IMR-90 (cell line): ENCODE measurements at regions not wholly inside any gene's neighbourhood (a gene's known extent, or its start where the extent isn't known, plus 50 kb on each side); places are given as distances from the start of the nearest gene placed in this dataset.

Experiments used
- ATAC-seq: fragments of 200-7000 bp; cut with Tn5 transposase; 2 replicates; pipeline ENCODE4 v1.9.1; 2020; ENCODE audit warnings: low read depth, mild to moderate bottlenecking, moderate library complexity
- BruUV-seq: library from RNA; stranded (reverse); fragments of 400-500 nt; replicated peaks from 2 replicates; lab custom pipeline; 2021; lab: Mats Ljungman, UMichigan
- CTCF ChIA-PET: fragments of 300-600 bp; formaldehyde crosslinking; extraction: SDS; loops from one replicate; lab custom pipeline; 2021; ENCODE audit warnings: antibody characterized with exemption; lab: Yijun Ruan, JAX
- POLR2A ChIA-PET: fragments of 300-600 bp; sonication (Branson Sonifier 250); formaldehyde crosslinking; loops from one replicate; lab custom pipeline; 2022; ENCODE audit warnings: antibody characterized with exemption; ENCODE audit not compliant: unreplicated experiment; lab: Charles Lee
- DNase-seq: peaks from one replicate; pipeline ENCODE4 v3.0.0; 2013
- H2AFZ ChIP-seq: replicated peaks from 2 replicates; pipeline ENCODE3; 2013; ENCODE audit warnings: low read length, mild to moderate bottlenecking; ENCODE audit not compliant: poor library complexity
- H2AK5ac ChIP-seq: 2 replicates; pipeline ENCODE4 v1.6.1; 2013; ENCODE audit warnings: low read depth, low read length, inconsistent platforms
- H2AK9ac ChIP-seq: replicated peaks from 2 replicates; pipeline ENCODE3; 2013; ENCODE audit warnings: mild to moderate bottlenecking, low read depth, low read length, moderate library complexity; ENCODE audit not compliant: poor library complexity
- H2BK120ac ChIP-seq: 2 replicates; pipeline ENCODE4 v1.6.1; 2013; ENCODE audit warnings: low read depth, low read length, inconsistent platforms
- H2BK15ac ChIP-seq: 3 replicates; pipeline ENCODE4 v1.6.1; 2013; ENCODE audit warnings: low read depth, low read length, inconsistent platforms
- H2BK20ac ChIP-seq: 2 replicates; pipeline ENCODE4 v1.6.1; 2013; ENCODE audit warnings: low read depth, mild to moderate bottlenecking, inconsistent platforms, low read length, moderate library complexity
- H2BK5ac ChIP-seq: 2 replicates; pipeline ENCODE4 v1.6.1; 2013; ENCODE audit warnings: mild to moderate bottlenecking, low read depth, low read length, inconsistent platforms; ENCODE audit not compliant: poor library complexity, severe bottlenecking
- H3K14ac ChIP-seq: replicated peaks from 2 replicates; pipeline ENCODE4 v1.6.1; 2013; ENCODE audit warnings: low read depth, low read length, inconsistent platforms
- H3K18ac ChIP-seq: 2 replicates; pipeline ENCODE4 v1.6.1; 2013; ENCODE audit warnings: low read depth, low read length, control low read depth
- H3K23ac ChIP-seq: 2 replicates; pipeline ENCODE4 v1.6.1; 2013; ENCODE audit warnings: low read depth, low read length, inconsistent platforms
- H3K27ac ChIP-seq: 2 replicates; pipeline ENCODE4 v1.5.1; 2013; ENCODE audit warnings: mild to moderate bottlenecking, control low read depth, low read length; ENCODE audit not compliant: insufficient read depth
- H3K27me3 ChIP-seq: 2 replicates; pipeline ENCODE4 v1.6.1; 2013; ENCODE audit warnings: low read length; ENCODE audit not compliant: control insufficient read depth, insufficient read depth
- H3K36me3 ChIP-seq: 2 replicates; pipeline ENCODE4 v1.6.1; 2013; ENCODE audit warnings: low read length, mixed read lengths; ENCODE audit not compliant: control insufficient read depth, insufficient read depth
- H3K4ac ChIP-seq: 2 replicates; pipeline ENCODE4 v1.6.1; 2013; ENCODE audit warnings: low read depth, low read length, inconsistent platforms
- H3K4me1 ChIP-seq: 2 replicates; pipeline ENCODE4 v1.6.1; 2013; ENCODE audit warnings: low read length, mixed read lengths; ENCODE audit not compliant: control insufficient read depth, insufficient read depth
- H3K4me2 ChIP-seq: 2 replicates; pipeline ENCODE4 v1.6.1; 2013; ENCODE audit warnings: low read depth, mild to moderate bottlenecking, control low read depth, low read length, moderate library complexity
- H3K4me3 ChIP-seq: 2 replicates; pipeline ENCODE4 v1.5.1; 2013; ENCODE audit warnings: low read depth, mild to moderate bottlenecking, control low read depth, low read length, moderate library complexity; ENCODE audit not compliant: insufficient read depth
- H3K56ac ChIP-seq: 2 replicates; pipeline ENCODE4 v1.6.1; 2013; ENCODE audit warnings: low read length, inconsistent platforms; ENCODE audit not compliant: insufficient read depth; ENCODE audit errors: extremely low read depth
- H3K79me1 ChIP-seq, 2 experiments: 2 replicates each; pipeline ENCODE4 v1.6.1; 2013; ENCODE audit warnings: low read length in 2 of 2, inconsistent platforms in 1 of 2, low read depth in 1 of 2
- H3K9ac ChIP-seq: 2 replicates; pipeline ENCODE4 v1.6.1; 2013; ENCODE audit warnings: low read depth, low read length, control low read depth
- H3K9me1 ChIP-seq: 2 replicates; pipeline ENCODE4 v1.6.1; 2013; ENCODE audit warnings: low read length, inconsistent platforms; ENCODE audit not compliant: insufficient read depth
- H3K9me3 ChIP-seq: 2 replicates; pipeline ENCODE4 v1.6.1; 2013; ENCODE audit warnings: low read length; ENCODE audit not compliant: control insufficient read depth, insufficient read depth
- H4K20me1 ChIP-seq: 2 replicates; pipeline ENCODE4 v1.6.1; 2013; ENCODE audit warnings: low read length, inconsistent platforms; ENCODE audit not compliant: insufficient read depth
- H4K5ac ChIP-seq: 2 replicates; pipeline ENCODE4 v1.6.1; 2013; ENCODE audit warnings: mild to moderate bottlenecking, low read depth, low read length, control low read depth
- H4K8ac ChIP-seq, 2 experiments: 2 replicates each; pipeline ENCODE4 v1.6.1; 2013; ENCODE audit warnings: low read depth in 2 of 2, low read length in 2 of 2, control low read depth in 1 of 2, inconsistent platforms in 1 of 2
- H4K91ac ChIP-seq: 2 replicates; pipeline ENCODE4 v1.6.1; 2013; ENCODE audit warnings: low read depth, low read length, inconsistent platforms; ENCODE audit not compliant: insufficient read depth
- CEBPB ChIP-seq: IDR thresholded peaks from 2 replicates; pipeline ENCODE4 v1.6.1; 2012; ENCODE audit warnings: low read depth, low read length, improper control_type of control experiment
- NFE2L2 ChIP-seq: fragments of 150-350 bp; IDR thresholded peaks from 2 replicates; pipeline ENCODE4 v1.6.1; 2016; ENCODE audit warnings: low read depth, mild to moderate bottlenecking, low read length
- WGBS, 2 experiments: methylation state at CpG; one replicate each; pipeline versions ENCODE4 v1.1.5 to v1.1.7; 2013; ENCODE audit warnings: missing lambda C conversion rate in 2 of 2; ENCODE audit not compliant: insufficient read length in 1 of 2; ENCODE audit errors: extremely low coverage in 2 of 2; 5-methylcytosine and 5-hydroxymethylcytosine counted together
- dilution Hi-C: fragments of 300-500 bp; cut with HindIII; formaldehyde crosslinking; loops from one replicate; pipeline ENCODE4 v1.14.3; 2018; ENCODE audit warnings: low sequenced_read_pairs; ENCODE audit not compliant: unreplicated experiment
- in situ Hi-C: fragments of 300-500 bp; cut with MboI; formaldehyde crosslinking; loops from 3 replicates; pipeline ENCODE4 v1.14.3; 2019; ENCODE audit warnings: low sequenced_read_pairs, inconsistent platforms, mixed read lengths
- intact Hi-C: fragments of 100-400 bp; cut with micrococcal nuclease; formaldehyde crosslinking; loops from 2 replicates; pipeline ENCODE4 v1.10.0; 2022

DNA sequence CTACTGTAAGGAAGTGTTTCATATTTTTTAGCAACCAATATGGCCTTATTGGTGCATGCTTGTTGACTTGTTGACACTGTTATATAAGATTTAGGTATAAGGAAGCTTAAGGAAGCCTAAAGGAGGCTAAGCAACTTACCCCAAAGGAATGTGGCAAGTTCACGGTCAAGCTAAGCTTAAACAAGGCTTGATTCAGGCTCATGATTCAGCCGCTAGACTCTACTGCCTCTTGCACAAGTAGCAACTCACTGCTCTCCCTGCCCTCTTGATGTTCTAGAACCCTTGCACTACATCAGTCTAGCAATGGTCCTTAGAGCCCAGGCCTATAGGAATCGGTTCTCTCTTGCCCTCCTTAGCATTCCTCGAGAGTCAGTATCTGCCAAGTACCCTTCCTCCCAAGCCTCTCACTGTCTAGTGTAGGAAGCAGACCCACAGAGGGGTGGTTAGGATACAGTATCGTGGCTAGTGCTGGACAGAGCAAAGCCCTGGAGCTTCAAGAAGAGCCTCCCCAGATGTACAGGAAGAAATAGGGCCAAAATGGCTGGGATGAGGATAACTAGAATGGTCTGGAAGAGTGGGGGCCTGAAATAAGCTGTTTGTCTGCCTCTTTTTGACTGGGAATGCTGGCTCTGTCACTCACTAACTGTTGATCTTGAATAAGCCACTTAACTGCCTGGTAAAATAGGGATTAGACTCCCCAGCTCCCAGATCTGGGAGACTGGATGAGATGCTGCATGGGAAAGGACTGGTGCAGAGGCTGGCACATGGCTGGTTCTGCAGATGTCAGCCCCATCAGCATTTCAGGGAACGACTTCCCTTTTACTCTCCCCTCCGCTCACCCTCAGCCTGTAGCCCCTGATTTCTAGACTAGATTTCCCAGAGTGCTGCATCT, 122.2 kb downstream of the NAV1 start:
- no peak overlapping the region for H2BK15ac ChIP-seq
- H3K23ac ChIP-seq: no peak overlapping the region
- ChIA-PET CTCF (no interaction called here), POLR2A (no interaction called here)
- no peak overlapping the region for H4K91ac ChIP-seq
- no peak overlapping the region for H2BK5ac ChIP-seq
- TF ChIP-seq CEBPB: peak; percentile 56; the same call in 1 of the 2 replicates
- TF ChIP-seq NFE2L2: no peak
- BruUV-seq: no TSS peak
- H3K4me2 ChIP-seq: no peak overlapping the region
- in situ Hi-C loops (no loop called here), dilution Hi-C loops (no loop called here), intact Hi-C loops (no loop called here)
- peaks cover 64% of the 10 kb centered on the region for H3K9me1 ChIP-seq
- no peak overlapping the region for H3K27ac ChIP-seq
- ATAC-seq (no peak), DNase-seq (peak; percentile 50)
- H3K9ac ChIP-seq: no peak overlapping the region
- H2BK20ac ChIP-seq: no peak overlapping the region
- H3K56ac ChIP-seq: no peak overlapping the region
- WGBS, 2 experiments: 100% methylated on average over 2 of the region's 7 CpGs; no CpG with 5 or more reads in 1 of the 2 experiments
- no peak overlapping the region for H2AK5ac ChIP-seq
- peaks cover 33 to 100% of the 10 kb centered on the region in 2 experiments for H3K79me1 ChIP-seq
- H4K20me1 ChIP-seq: peaks cover 100% of the 10 kb centered on the region
- peaks cover 24% of the 10 kb centered on the region for H3K36me3 ChIP-seq
- no peaks in the 10 kb centered on the region for H3K9me3 ChIP-seq
- peaks cover 16% of the 10 kb centered on the region; the same call in 1 of the 2 replicates for H3K4me1 ChIP-seq
- no peak overlapping the region for H4K8ac ChIP-seq
- no peak overlapping the region for H2AK9ac ChIP-seq
- no peaks in the 10 kb centered on the region for H3K27me3 ChIP-seq
- no peak overlapping the region for H3K14ac ChIP-seq
- no peak overlapping the region for H2AFZ ChIP-seq
- no peak overlapping the region for H2BK120ac ChIP-seq
- H3K4me3 ChIP-seq: no peak overlapping the region
- no peak overlapping the region for H3K18ac ChIP-seq
- H4K5ac ChIP-seq: no peak overlapping the region
- H3K4ac ChIP-seq: no peak overlapping the region
